HepG2 (cell line): ENCODE measurements at regions not wholly inside any gene's neighbourhood (a gene's known extent, or its start where the extent isn't known, plus 50 kb on each side); places are given as distances from the start of the nearest gene placed in this dataset.

ENCODE experiments used
- ARNTL ChIP-seq: sonication (generic); formaldehyde crosslinking; IDR thresholded peaks from 2 replicates; pipeline ENCODE4 v1.4.0; 2020; ENCODE audit warnings: mild to moderate bottlenecking, missing genetic modification reagents
- HNF4G ChIP-seq, 2 experiments: sonication (generic) in 1 of 2; formaldehyde crosslinking in 1 of 2; IDR thresholded peaks; 2 replicates each; pipeline versions ENCODE4 v1.4.0 to v1.6.1; 2011 to 2020; ENCODE audit warnings: borderline replicate concordance in 2 of 2, low read depth in 2 of 2, mild to moderate bottlenecking in 2 of 2, low read length in 1 of 2, missing genetic modification reagents in 1 of 2, moderate library complexity in 1 of 2
- NFE2L2 ChIP-seq: fragments of 150-350 bp; IDR thresholded peaks from 2 replicates; pipeline ENCODE4 v1.6.1; 2014; ENCODE audit warnings: low read length
- TAF1 ChIP-seq: sonication (generic); formaldehyde crosslinking; IDR thresholded peaks from 2 replicates; pipeline ENCODE4 v1.4.0; 2020; ENCODE audit warnings: missing genetic modification reagents
- ZNF260 ChIP-seq: sonication (generic); formaldehyde crosslinking; IDR thresholded peaks from 2 replicates; pipeline ENCODE4 v1.4.0; 2020; ENCODE audit warnings: missing genetic modification reagents, low read depth, mild to moderate bottlenecking, borderline replicate concordance
- ZNF282 ChIP-seq: fragments of 450-650 bp; IDR thresholded peaks from 2 replicates; pipeline ENCODE4 v1.6.1; 2018; ENCODE audit not compliant: partially characterized antibody
- ZNF558 ChIP-seq: sonication (generic); formaldehyde crosslinking; IDR thresholded peaks from 2 replicates; pipeline ENCODE4 v1.9.0; 2022; ENCODE audit warnings: mild to moderate bottlenecking, missing genetic modification reagents, borderline replicate concordance
- TF ChIP-seq, protein P1 (sequence below): sonication (generic); formaldehyde crosslinking; conservative IDR thresholded peaks from 2 replicates; pipeline ENCODE4 v1.8.0; 2022; ENCODE audit warnings: missing genetic modification reagents
- TF ChIP-seq, protein P2 (sequence below): sonication (generic); formaldehyde crosslinking; IDR thresholded peaks from 2 replicates; pipeline ENCODE4 v1.9.0; 2021; ENCODE audit warnings: missing genetic modification reagents, borderline replicate concordance
- TF ChIP-seq, protein P3 (sequence below): sonication (generic); formaldehyde crosslinking; IDR thresholded peaks from 2 replicates; pipeline ENCODE4 v1.8.0; 2022; ENCODE audit warnings: mild to moderate bottlenecking, missing genetic modification reagents, borderline replicate concordance

DNA sequence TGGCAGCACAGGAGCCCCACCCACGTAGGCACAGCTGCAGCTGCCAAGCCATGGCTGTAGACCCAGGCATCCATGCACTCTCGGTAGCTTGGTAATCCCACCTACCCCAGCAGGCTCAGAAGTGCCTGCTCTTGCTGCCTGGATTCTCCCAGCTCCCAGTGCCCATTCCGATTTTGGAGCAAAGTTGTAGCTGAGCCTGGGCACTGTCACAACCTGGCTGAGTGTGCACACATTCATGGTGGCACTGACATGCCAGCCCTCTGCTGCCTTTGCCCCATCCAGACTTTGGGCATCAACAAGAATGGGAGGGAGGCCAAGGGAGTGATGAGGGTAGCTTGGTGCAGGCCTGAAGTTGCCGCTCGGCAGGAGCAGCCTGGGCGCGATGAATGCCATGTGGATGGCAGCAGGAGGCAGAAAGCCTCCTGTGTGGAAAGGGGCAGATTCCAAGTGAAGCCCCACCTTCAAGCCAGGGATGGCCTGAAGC, 936.6 kb upstream of the PTPRD start (continued):
- TF ChIP-seq, protein P1, sequence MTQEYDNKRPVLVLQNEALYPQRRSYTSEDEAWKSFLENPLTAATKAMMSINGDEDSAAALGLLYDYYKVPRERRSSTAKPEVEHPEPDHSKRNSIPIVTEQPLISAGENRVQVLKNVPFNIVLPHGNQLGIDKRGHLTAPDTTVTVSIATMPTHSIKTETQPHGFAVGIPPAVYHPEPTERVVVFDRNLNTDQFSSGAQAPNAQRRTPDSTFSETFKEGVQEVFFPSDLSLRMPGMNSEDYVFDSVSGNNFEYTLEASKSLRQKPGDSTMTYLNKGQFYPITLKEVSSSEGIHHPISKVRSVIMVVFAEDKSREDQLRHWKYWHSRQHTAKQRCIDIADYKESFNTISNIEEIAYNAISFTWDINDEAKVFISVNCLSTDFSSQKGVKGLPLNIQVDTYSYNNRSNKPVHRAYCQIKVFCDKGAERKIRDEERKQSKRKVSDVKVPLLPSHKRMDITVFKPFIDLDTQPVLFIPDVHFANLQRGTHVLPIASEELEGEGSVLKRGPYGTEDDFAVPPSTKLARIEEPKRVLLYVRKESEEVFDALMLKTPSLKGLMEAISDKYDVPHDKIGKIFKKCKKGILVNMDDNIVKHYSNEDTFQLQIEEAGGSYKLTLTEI (CRISPR knock-in tag) = no peak
- TF ChIP-seq ZNF260 = no peak
- no peak for TF ChIP-seq ZNF282
- TF ChIP-seq HNF4G (IDR thresholded peaks at IDR 0.05; ENCODE audit: borderline replicate concordance, low read depth, low read length) = no peak
- no peak for TF ChIP-seq HNF4G (CRISPR knock-in tag; IDR thresholded peaks at IDR 0.05; ENCODE audit: borderline replicate concordance, low read depth)
- no peak for TF ChIP-seq ZNF558 (CRISPR knock-in tag)
- TF ChIP-seq ARNTL (CRISPR knock-in tag) = no peak
- TF ChIP-seq, protein P2, sequence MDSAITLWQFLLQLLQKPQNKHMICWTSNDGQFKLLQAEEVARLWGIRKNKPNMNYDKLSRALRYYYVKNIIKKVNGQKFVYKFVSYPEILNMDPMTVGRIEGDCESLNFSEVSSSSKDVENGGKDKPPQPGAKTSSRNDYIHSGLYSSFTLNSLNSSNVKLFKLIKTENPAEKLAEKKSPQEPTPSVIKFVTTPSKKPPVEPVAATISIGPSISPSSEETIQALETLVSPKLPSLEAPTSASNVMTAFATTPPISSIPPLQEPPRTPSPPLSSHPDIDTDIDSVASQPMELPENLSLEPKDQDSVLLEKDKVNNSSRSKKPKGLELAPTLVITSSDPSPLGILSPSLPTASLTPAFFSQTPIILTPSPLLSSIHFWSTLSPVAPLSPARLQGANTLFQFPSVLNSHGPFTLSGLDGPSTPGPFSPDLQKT (CRISPR knock-in tag) = no peak
- TF ChIP-seq, protein P3, sequence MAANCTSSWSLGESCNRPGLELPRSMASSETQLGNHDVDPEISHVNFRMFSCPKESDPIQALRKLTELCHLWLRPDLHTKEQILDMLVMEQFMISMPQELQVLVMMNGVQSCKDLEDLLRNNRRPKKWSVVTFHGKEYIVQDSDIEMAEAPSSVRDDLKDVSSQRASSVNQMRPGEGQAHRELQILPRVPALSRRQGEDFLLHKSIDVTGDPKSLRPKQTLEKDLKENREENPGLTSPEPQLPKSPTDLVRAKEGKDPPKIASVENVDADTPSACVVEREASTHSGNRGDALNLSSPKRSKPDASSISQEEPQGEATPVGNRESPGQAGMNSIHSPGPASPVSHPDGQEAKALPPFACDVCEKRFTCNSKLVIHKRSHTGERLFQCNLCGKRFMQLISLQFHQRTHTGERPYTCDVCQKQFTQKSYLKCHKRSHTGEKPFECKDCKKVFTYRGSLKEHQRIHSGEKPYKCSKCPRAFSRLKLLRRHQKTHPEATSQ (CRISPR knock-in tag) = no peak
- no peak for TF ChIP-seq NFE2L2
- no peak for TF ChIP-seq TAF1 (CRISPR knock-in tag)
